ENCODE measurements at regions not wholly inside any gene's neighbourhood (a gene's known extent, or its start where the extent isn't known, plus 50 kb on each side); places are given as distances from the start of the nearest gene placed in this dataset.

DNA sequence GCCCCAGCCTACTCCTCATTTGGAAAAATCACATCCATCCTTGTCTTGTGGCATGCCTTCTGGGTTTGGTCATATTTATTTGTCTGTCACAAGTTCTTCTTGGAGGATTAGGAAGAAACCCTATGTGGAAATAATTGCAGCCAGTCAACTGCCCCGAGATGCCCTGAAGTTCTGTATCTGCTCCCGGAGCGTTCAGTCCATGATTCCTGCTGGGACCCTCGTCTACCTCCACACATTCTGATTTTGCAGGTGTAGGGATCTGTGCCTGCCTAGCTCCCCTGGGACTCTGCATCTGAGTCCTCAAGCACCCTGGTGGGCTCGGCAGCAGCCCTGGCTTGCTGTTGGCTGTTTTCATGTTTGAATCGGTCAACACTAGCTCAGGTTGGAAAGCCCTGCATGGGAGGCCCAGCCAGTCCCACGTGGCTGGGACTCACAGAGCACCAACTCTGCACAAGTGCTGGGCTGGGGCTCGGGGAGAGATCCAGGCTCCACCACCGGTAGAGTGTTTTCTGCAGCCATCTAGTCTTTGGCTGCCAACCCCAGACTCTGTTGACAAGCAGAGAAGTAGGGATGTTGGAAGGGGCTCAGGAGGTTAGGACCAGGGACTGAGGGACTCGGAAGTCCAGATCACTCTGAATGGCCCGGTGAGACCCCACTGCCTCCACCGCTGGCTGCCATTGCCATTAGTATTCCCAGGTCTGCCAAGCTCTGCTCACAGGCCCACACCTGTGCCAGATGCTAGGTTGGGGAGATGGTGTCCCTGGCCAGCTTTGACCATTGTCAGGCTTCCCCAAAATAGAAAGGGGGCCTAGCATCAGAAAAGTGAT is 183.5 kb upstream of the CST7 start:
- ChIA-PET CTCF (interaction anchor here (0.7 kb wide), 1 partner anchor 123 kb away, joined by 4 read pairs; no protein-coding TSS in a partner anchor), POLR2A (no interaction called here)
- no peak overlapping the region for H3K4me3 Mint-ChIP-seq
- DNase-seq (no peak), ATAC-seq (no peak)
- no peaks in the 10 kb centered on the region for H3K9me3 Mint-ChIP-seq (ENCODE audit: low read depth)
- H3K36me3 Mint-ChIP-seq (ENCODE audit: low read depth): no peaks in the 10 kb centered on the region
- intact Hi-C loops (cut with DNase I, micrococcal nuclease): no loop called here
- peaks cover 5% of the 10 kb centered on the region for H3K27me3 Mint-ChIP-seq
- no peaks in the 10 kb centered on the region for H3K4me1 Mint-ChIP-seq
- H3K27ac Mint-ChIP-seq: no peak overlapping the region

DNA sequence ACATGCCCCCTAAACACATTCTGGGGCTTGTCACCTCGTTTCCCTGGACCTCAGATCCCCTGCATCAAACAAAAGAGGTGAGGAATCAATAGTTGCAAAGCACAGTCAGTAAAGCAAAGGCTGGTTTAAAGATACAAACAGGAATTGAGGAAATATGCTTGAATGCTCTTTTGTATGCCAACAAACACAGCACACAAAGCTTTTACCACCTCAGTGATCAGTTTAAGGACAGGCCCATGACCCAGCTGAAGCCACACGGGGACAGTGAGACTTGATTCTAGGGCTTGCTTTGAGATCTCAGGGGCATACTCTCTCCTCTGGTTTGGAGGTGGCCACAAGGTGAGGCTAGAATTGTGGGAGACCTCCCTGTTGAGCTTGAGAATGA is 182.9 kb upstream of the CST7 start:
- H3K27me3 Mint-ChIP-seq: peaks cover 5% of the 10 kb centered on the region
- DNase-seq: no peak
- H3K9me3 Mint-ChIP-seq (ENCODE audit: low read depth): no peaks in the 10 kb centered on the region
- CTCF ChIA-PET: no interaction called here
- POLR2A ChIA-PET: no interaction called here
- ATAC-seq: no peak
- no peaks in the 10 kb centered on the region for H3K4me1 Mint-ChIP-seq
- no peaks in the 10 kb centered on the region for H3K36me3 Mint-ChIP-seq (ENCODE audit: low read depth)
- H3K4me3 Mint-ChIP-seq: no peak overlapping the region
- no peak overlapping the region for H3K27ac Mint-ChIP-seq
- intact Hi-C loops (cut with DNase I, micrococcal nuclease): no loop called here

GRCh38 chr20:24766826-24767622 is 182.0 kb upstream of the CST7 start:
- Mint-ChIP-seq H3K27ac (no peak overlapping the region), H3K36me3 (ENCODE audit: low read depth) (no peaks in the 10 kb centered on the region), H3K4me3 (no peak overlapping the region), H3K27me3 (peaks cover 12% of the 10 kb centered on the region), H3K4me1 (no peaks in the 10 kb centered on the region), H3K9me3 (ENCODE audit: low read depth) (no peaks in the 10 kb centered on the region)
- ATAC-seq (no peak), DNase-seq (no peak)
- ChIA-PET CTCF (no interaction called here), POLR2A (no interaction called here)
- intact Hi-C loops (cut with DNase I, micrococcal nuclease): no loop called here

- ATAC-seq: no peak
- Mint-ChIP-seq H3K27ac (no peak overlapping the region), H3K36me3 (ENCODE audit: low read depth) (no peaks in the 10 kb centered on the region), H3K9me3 (ENCODE audit: low read depth) (no peaks in the 10 kb centered on the region), H3K4me3 (no peak overlapping the region), H3K27me3 (peaks cover 17% of the 10 kb centered on the region), H3K4me1 (no peaks in the 10 kb centered on the region)
- DNase-seq: no peak
- CTCF ChIA-PET: no interaction called here
- intact Hi-C loops (cut with DNase I, micrococcal nuclease): no loop called here
- POLR2A ChIA-PET: no interaction called here
Observed at GRCh38 chr20:24767623-24768100, 181.4 kb upstream of the CST7 start.

- CTCF ChIA-PET: no interaction called here
- Mint-ChIP-seq H3K27ac (no peak overlapping the region), H3K4me1 (peaks cover under 1% of the 10 kb centered on the region), H3K36me3 (ENCODE audit: low read depth) (no peaks in the 10 kb centered on the region), H3K27me3 (peaks cover 17% of the 10 kb centered on the region), H3K9me3 (ENCODE audit: low read depth) (no peaks in the 10 kb centered on the region), H3K4me3 (no peak overlapping the region)
- ATAC-seq: no peak
- intact Hi-C loops (cut with DNase I, micrococcal nuclease): no loop called here
- POLR2A ChIA-PET: no interaction called here
- DNase-seq: no peak
Observed at GRCh38 chr20:24768201-24768636, 180.8 kb upstream of the CST7 start.

DNA sequence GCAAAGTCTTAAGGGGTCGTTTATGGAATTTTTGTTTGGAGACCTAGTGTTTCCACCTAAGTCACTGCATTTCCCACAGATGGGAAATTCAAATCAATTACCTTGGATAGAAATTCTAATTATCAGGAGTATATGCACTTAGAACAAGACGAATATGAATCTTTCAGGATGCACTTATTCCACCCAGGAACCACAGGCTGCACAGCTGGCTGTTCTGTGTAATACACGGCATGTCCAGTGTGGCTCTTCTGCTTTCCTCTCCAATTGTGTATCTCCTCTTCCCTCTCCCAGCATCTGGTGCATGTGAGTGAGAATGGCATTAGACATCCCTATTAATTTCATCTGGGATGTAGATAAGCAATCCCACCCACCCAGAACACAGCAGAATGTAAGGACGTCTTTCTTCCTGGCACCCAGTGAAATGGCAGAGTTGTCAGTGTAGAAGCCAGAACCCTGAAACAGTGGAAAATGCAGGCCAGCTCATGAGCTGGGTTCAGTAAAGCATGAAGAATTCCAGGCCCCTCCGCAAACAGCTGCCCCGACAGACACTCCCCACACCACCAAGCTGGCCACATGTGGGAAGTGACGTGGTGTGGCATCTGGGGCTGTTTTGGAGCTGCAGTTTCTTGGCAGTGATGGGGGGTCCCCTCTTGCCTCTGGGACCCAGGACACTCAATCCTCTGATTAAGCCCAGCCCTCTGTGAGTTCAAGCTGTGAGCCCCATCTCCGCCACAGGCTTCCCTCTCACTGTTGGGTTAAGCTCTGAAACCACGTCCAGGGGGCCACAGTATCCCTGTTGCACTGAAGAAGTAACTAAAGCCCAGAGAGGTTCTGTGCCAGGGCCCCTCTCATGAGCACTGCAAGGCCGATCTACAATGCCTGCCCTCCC is 180.1 kb upstream of the CST7 start:
- Mint-ChIP-seq H3K27me3 (peaks cover 17% of the 10 kb centered on the region), H3K36me3 (ENCODE audit: low read depth) (no peaks in the 10 kb centered on the region), H3K4me3 (no peak overlapping the region), H3K4me1 (peaks cover 7% of the 10 kb centered on the region), H3K9me3 (ENCODE audit: low read depth) (no peaks in the 10 kb centered on the region), H3K27ac (no peak overlapping the region)
- no peak for ATAC-seq
- CTCF ChIA-PET: interaction anchor here (0.8 kb wide), 1 partner anchor 717 kb away, joined by 3 read pairs; no protein-coding TSS in a partner anchor
- intact Hi-C loops (cut with DNase I, micrococcal nuclease): no loop called here
- no peak for DNase-seq
- POLR2A ChIA-PET: no interaction called here

- CTCF ChIA-PET: no interaction called here
- peaks cover 18% of the 10 kb centered on the region for H3K27me3 Mint-ChIP-seq
- H3K4me1 Mint-ChIP-seq: peaks cover 9% of the 10 kb centered on the region
- H3K4me3 Mint-ChIP-seq: no peak overlapping the region
- H3K9me3 Mint-ChIP-seq (ENCODE audit: low read depth): peaks cover 5% of the 10 kb centered on the region
- no peaks in the 10 kb centered on the region for H3K36me3 Mint-ChIP-seq (ENCODE audit: low read depth)
- no peak for DNase-seq
- no peak for ATAC-seq
- H3K27ac Mint-ChIP-seq: no peak overlapping the region
- POLR2A ChIA-PET: no interaction called here
- intact Hi-C loops (cut with DNase I, micrococcal nuclease): no loop called here
Observed at GRCh38 chr20:24769878-24770627, 179.0 kb upstream of the CST7 start.

GRCh38 chr20:24770628-24771541 is 178.2 kb upstream of the CST7 start:
- no peak for DNase-seq
- Mint-ChIP-seq H3K4me3 (no peak overlapping the region), H3K9me3 (ENCODE audit: low read depth) (peaks cover 9% of the 10 kb centered on the region), H3K27ac (no peak overlapping the region), H3K4me1 (peaks cover 9% of the 10 kb centered on the region), H3K27me3 (peaks cover 19% of the 10 kb centered on the region), H3K36me3 (ENCODE audit: low read depth) (no peaks in the 10 kb centered on the region)
- POLR2A ChIA-PET: no interaction called here
- intact Hi-C loops (cut with DNase I, micrococcal nuclease): no loop called here
- no peak for ATAC-seq
- CTCF ChIA-PET: interaction anchor here (0.6 kb wide), 1 partner anchor 75 kb away, joined by 3 read pairs; no protein-coding TSS in a partner anchor

DNA sequence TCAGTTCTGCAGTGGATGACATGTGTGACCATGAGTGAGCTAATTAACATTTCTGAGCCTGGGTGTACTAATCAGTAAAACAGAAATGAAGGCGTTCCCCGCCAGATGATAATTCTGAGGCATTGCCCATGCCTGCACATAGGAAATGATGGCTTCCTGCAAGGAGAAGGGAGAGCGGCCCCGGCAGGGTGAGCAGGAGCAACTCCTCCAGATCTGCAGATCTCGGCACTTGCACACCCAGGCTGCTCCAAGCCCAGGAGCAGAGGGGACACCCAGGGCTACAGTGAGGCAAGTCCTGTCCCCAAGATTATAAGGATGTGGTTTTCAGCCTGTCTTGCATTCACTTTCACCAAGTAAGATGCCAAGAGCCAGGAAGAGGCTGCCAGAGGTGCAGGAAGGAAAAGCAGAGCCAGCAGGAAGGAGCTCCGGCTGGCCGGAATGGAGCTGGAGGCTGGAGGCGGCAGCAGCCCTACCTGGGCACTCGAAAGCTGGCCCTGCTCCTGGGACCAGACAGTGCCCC is 177.5 kb upstream of the CST7 start:
- Mint-ChIP-seq H3K4me3 (no peak overlapping the region), H3K27me3 (peaks cover 23% of the 10 kb centered on the region), H3K4me1 (peaks cover 9% of the 10 kb centered on the region), H3K9me3 (ENCODE audit: low read depth) (peaks cover 9% of the 10 kb centered on the region), H3K27ac (no peak overlapping the region), H3K36me3 (ENCODE audit: low read depth) (no peaks in the 10 kb centered on the region)
- DNase-seq (no peak), ATAC-seq (no peak)
- intact Hi-C loops (cut with DNase I, micrococcal nuclease): loop anchor here in 1 of 2 experiments (2.0 kb wide), 1 partner anchor 33 kb away; no protein-coding TSS in a partner anchor
- POLR2A ChIA-PET: no interaction called here
- CTCF ChIA-PET: interaction anchor here (0.6 kb wide), 1 partner anchor 74 kb away, joined by 3 read pairs; no protein-coding TSS in a partner anchor

GRCh38 chr20:24772667-24773066 is 176.4 kb upstream of the CST7 start:
- POLR2A ChIA-PET: no interaction called here

More at GRCh38 chr20:24772667-24773066, 176.4 kb upstream of the CST7 start:
- no peaks in the 10 kb centered on the region for H3K36me3 Mint-ChIP-seq (ENCODE audit: low read depth)
- peaks cover 9% of the 10 kb centered on the region for H3K9me3 Mint-ChIP-seq (ENCODE audit: low read depth)
- ATAC-seq (no peak), DNase-seq (no peak)
- CTCF ChIA-PET: no interaction called here
- H3K4me3 Mint-ChIP-seq: no peak overlapping the region
- H3K27ac Mint-ChIP-seq: no peak overlapping the region
- peaks cover 25% of the 10 kb centered on the region for H3K27me3 Mint-ChIP-seq
- peaks cover 9% of the 10 kb centered on the region for H3K4me1 Mint-ChIP-seq
- intact Hi-C loops (cut with DNase I, micrococcal nuclease): loop anchor here in 1 of 2 experiments (2.0 kb wide), 1 partner anchor 34 kb away; no protein-coding TSS in a partner anchor
